Right lobe of liver (tissue), 6 donors: ENCODE measurements at regions not wholly inside any gene's neighbourhood (a gene's known extent, or its start where the extent isn't known, plus 50 kb on each side); places are given as distances from the start of the nearest gene placed in this dataset.

ENCODE experiments used
- ATAC-seq, 4 donors: fragments of 200-7000 bp; cut with Tn5 transposase; one replicate each; pipeline ENCODE4 v1.9.1; 2020; ENCODE audit warnings: mild to moderate bottlenecking in 4 of 4, moderate library complexity in 4 of 4
- DNase-seq, 3 donors: peaks; one replicate each; pipeline ENCODE4 v3.0.0-alpha.2; 2020
- H3K27ac ChIP-seq, 3 donors: fragments of 200-600 bp; one replicate each; pipeline ENCODE4 v1.8.0; 2022
- H3K27me3 ChIP-seq, 2 donors: fragments of 200-600 bp; one replicate each; pipeline ENCODE4 v1.8.0; 2022
- H3K36me3 ChIP-seq, 4 donors: fragments of 200-600 bp; sonication (generic) in 1 of 4; one replicate each; pipeline versions ENCODE4 v1.5.1 to v1.8.0; 2017 to 2022; ENCODE audit warnings: control low read depth in 1 of 4
- H3K4me1 ChIP-seq, 4 donors: fragments of 200-600 bp; sonication (generic) in 1 of 4; one replicate each; pipeline versions ENCODE4 v1.5.1 to v1.8.0; 2017 to 2022; ENCODE audit warnings: control low read depth in 1 of 4
- H3K4me3 ChIP-seq, 3 donors: fragments of 200-600 bp; one replicate each; pipeline ENCODE4 v1.8.0; 2022
- H3K9me3 ChIP-seq, 4 donors: fragments of 200-600 bp; sonication (generic) in 1 of 4; one replicate each; pipeline versions ENCODE4 v1.5.1 to v1.8.0; 2017 to 2022; ENCODE audit warnings: control low read depth in 1 of 4
- POLR2A ChIP-seq: fragments of 450-650 bp; IDR thresholded peaks from one replicate; pipeline ENCODE4 v1.6.1; 2017; ENCODE audit warnings: antibody characterized with exemption, mild to moderate bottlenecking
- WGBS: methylation state at CpG from one replicate; pipeline ENCODE4 v1.1.6; 2018; ENCODE audit warnings: low coverage, low lambda C conversion rate; ENCODE audit not compliant: insufficient coverage; ENCODE audit errors: missing lambda C conversion rate; 5-methylcytosine and 5-hydroxymethylcytosine counted together
- intact Hi-C, 2 donors: fragments of 100-400 bp; cut with DNase I; formaldehyde crosslinking; loops; one replicate each; pipeline versions ENCODE4 v1.11.2 to v1.14.1; 2022
- TF ChIP-seq, protein P1 (sequence below), 4 donors: fragments of 200-600 bp in 3 of 4; fragments of 450-650 bp in 1 of 4; IDR thresholded peaks; one replicate each; pipeline versions ENCODE4 v1.5.1 to v1.8.0; 2016 to 2022; ENCODE audit warnings: antibody characterized with exemption in 4 of 4, mild to moderate bottlenecking in 2 of 4
- donor health status: DM: no; HTN: yes; CAD: no.
- donor health status: DM: no; HTN: no; CAD: no.
- donor health status: DM: no; HTN: no; CAD: no.
- donor health status: DM: no; HTN: yes; CAD: no.
- donor health status: DM: no; HTN: yes; CAD: no.

- H3K27ac ChIP-seq = peak overlapping the region in 2 of 3 donors; percentile 78 to 90
- DNase-seq = no peak
Measured at GRCh38 chr20:22430154-22430745, 154.1 kb downstream of the FOXA2 start.

GRCh38 chr20:22429175-22430153 is 154.9 kb downstream of the FOXA2 start:
- WGBS = 40% methylated on average over 9 of the region's 10 CpGs
- Histone ChIP-seq H3K9me3 (no peaks in the 10 kb centered on the region), H3K36me3 (no peaks in the 10 kb centered on the region), H3K4me3 (no peak overlapping the region), H3K4me1 (peaks cover 0 to 59% (median 23%) of the 10 kb centered on the region in 4 donors), H3K27ac (peak overlapping the region in 2 of 3 donors; percentile 78 to 90), H3K27me3 (no peaks in the 10 kb centered on the region)
- ATAC-seq (peak; percentile 81 to 88 (median 83)), DNase-seq (peak; percentile 64 to 91 (median 86))
- intact Hi-C loops = no loop called here
- no peak for TF ChIP-seq POLR2A
- TF ChIP-seq, protein P1, sequence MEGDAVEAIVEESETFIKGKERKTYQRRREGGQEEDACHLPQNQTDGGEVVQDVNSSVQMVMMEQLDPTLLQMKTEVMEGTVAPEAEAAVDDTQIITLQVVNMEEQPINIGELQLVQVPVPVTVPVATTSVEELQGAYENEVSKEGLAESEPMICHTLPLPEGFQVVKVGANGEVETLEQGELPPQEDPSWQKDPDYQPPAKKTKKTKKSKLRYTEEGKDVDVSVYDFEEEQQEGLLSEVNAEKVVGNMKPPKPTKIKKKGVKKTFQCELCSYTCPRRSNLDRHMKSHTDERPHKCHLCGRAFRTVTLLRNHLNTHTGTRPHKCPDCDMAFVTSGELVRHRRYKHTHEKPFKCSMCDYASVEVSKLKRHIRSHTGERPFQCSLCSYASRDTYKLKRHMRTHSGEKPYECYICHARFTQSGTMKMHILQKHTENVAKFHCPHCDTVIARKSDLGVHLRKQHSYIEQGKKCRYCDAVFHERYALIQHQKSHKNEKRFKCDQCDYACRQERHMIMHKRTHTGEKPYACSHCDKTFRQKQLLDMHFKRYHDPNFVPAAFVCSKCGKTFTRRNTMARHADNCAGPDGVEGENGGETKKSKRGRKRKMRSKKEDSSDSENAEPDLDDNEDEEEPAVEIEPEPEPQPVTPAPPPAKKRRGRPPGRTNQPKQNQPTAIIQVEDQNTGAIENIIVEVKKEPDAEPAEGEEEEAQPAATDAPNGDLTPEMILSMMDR (IDR thresholded peaks at IDR 0.05) = no peak

More at GRCh38 chr20:22430154-22430745, 154.1 kb downstream of the FOXA2 start:
- peak in 3 of 4 donors; percentile 3 to 25 (median 5) for ATAC-seq
- peaks cover 0 to 54% (median 22%) of the 10 kb centered on the region in 4 donors for H3K4me1 ChIP-seq
- intact Hi-C loops = no loop called here
- H3K27me3 ChIP-seq = no peaks in the 10 kb centered on the region
- 63% methylated on average over 8 of the region's 15 CpGs for WGBS
- no peak for TF ChIP-seq POLR2A
- TF ChIP-seq, protein P1 (IDR thresholded peaks at IDR 0.05) = no peak
- H3K4me3 ChIP-seq = no peak overlapping the region
- no peaks in the 10 kb centered on the region for H3K9me3 ChIP-seq
- no peaks in the 10 kb centered on the region for H3K36me3 ChIP-seq

DNA sequence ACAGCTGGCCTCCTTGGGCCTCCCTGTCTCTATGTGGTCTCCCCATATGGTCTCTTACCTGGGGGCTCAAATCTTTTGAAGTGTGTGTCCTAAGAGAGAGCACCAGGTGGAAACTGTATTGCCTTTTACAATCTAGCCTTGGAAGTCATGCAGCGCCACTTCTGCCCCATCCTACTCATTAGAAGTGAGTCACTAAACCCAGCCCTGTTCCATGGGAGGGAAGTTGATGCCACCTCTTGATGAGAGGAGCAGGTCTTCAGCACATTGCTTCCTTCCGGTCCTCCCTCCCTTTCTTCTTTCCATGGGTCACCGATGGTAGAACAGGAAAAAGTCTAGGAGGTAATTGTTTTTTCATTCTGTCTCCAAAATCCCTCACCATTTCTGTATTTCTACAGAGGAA is 156.3 kb downstream of the FOXA2 start:
- ATAC-seq (no peak), DNase-seq (no peak)
- TF ChIP-seq, protein P1 (IDR thresholded peaks at IDR 0.05) = no peak
- TF ChIP-seq POLR2A = no peak
- no peaks in the 10 kb centered on the region for H3K27me3 ChIP-seq
- H3K4me3 ChIP-seq = no peak overlapping the region
- 84% methylated on average over 2 of the region's 3 CpGs for WGBS
- H3K27ac ChIP-seq = peak overlapping the region in 1 of 3 donors; percentile 90
- intact Hi-C loops = no loop called here
- no peaks in the 10 kb centered on the region for H3K36me3 ChIP-seq
- H3K4me1 ChIP-seq = peaks cover 0 to 59% (median 23%) of the 10 kb centered on the region in 4 donors
- no peaks in the 10 kb centered on the region for H3K9me3 ChIP-seq

DNA sequence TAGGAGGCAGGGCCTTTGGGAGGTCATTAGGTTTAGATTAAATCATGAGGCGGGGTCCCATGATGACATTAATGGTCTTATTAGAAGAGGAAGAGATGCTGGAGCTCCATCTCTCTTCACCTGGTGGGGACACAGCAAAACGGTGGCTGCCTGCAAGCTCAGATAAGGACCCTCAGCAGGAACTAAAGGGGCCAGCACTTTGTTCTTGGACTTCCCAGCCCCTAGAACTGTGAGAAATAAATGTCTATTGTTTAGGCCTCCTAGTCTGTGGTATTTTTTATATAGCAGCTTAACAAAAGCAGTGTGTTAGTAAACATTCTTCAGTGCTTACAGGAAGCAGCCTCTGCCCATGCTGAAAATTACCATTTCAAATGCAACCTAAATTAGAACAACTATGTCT is 157.6 kb downstream of the FOXA2 start:
- no peak for TF ChIP-seq POLR2A
- TF ChIP-seq, protein P1 (IDR thresholded peaks at IDR 0.05) = no peak
- Histone ChIP-seq H3K4me3 (no peak overlapping the region), H3K9me3 (no peaks in the 10 kb centered on the region), H3K27ac (peak overlapping the region in 1 of 3 donors; percentile 67), H3K4me1 (peaks cover 0 to 55% (median 23%) of the 10 kb centered on the region in 4 donors), H3K36me3 (no peaks in the 10 kb centered on the region), H3K27me3 (no peaks in the 10 kb centered on the region)
- DNase-seq (no peak), ATAC-seq (no peak)
- WGBS = 75% methylated on average over 1 of the region's 2 CpGs
- intact Hi-C loops = no loop called here
